DMS 273 treated with DMSO at 0.1 percent for 48 hours (cell line): ENCODE measurements at regions not wholly inside any gene's neighbourhood (a gene's known extent, or its start where the extent isn't known, plus 50 kb on each side); places are given as distances from the start of the nearest gene placed in this dataset.
"Not testable (repeated sequence)": the region's sequence is repeated elsewhere in the genome, so short reads cannot be mapped to it uniquely, and the experiment has no call there.

Source experiments
- DNase-seq: peaks from one replicate; lab custom pipeline; 2025; lab: John Stamatoyannopoulos, UW

DNA sequence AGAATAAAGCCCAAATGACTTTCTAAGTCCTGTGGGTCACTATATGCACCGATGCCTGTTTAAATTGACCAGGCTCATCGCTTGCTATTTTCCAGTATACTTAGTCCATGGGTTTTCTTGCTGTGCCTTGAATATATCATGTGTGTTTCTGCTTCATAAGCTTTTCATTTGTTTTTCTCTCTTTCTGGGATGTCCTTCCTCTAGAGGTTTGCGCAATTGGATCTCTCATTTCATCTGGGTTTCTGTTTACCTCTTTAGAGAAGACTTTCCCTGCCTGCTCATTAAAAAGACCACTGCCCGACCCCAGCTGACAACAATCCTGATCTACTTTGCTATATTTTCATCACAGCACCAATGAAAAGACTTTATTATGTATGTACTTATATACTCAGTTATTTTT lies 150.9 kb upstream of the CYRIA start:
- DNase-seq, result no peak

DNA sequence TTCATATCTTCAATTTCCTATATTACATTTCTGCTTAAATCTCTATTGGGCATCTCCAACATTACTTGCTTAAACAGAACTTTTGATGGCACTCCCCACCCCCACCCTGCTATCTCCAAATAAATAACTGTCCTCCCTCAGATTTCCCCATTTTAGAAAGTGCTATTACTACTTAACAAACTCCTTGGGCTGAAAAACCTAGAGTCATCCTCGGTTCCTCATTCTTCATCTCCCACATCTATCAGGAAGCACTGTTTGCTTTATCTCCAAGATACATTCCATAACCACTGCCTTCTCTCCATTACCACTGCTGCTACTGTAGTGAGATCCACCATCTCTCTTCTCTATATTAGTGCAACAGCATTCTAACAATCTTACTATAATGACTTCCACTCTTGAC lies 150.4 kb upstream of the CYRIA start:
- no peak for DNase-seq

DNA sequence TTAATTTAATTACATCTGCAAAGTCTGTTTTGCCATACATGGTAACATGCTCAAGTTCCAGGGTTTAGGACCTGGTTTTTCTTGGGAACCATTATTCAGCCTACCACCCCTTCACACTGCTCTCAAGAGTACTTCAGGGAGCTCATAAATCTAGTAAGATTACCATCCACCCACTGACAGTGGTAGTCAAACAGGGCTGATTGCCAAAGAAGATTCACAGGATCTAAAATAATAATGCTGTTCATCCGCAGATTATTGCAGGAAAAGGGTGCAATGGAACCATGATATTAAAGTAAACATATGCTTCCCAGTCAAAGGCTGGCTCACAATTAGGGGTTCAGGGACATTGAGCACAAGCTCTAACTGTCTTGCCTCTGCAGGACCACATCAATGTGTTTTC lies 148.0 kb upstream of the CYRIA start:
- DNase-seq, result no peak

DNA sequence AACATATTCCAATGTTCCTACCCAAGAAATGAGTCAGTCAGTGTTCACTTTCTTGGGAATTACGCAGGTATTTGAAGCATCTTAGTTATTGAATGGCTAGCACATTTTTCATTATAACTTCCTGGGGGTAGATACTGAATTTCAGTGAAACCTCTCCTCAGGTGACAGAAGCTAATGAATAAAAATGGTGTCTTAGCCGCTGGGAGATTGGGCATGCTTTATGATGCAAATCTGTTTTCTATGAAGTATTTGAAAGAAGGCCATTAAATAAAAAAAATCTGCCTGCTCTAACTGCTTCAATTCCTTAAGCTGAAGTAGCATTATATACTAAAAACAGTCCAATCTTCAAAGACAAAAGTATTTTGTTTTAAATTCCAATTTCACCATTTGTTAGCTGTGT lies 132.8 kb upstream of the CYRIA start:
- DNase-seq, result no peak

DNA sequence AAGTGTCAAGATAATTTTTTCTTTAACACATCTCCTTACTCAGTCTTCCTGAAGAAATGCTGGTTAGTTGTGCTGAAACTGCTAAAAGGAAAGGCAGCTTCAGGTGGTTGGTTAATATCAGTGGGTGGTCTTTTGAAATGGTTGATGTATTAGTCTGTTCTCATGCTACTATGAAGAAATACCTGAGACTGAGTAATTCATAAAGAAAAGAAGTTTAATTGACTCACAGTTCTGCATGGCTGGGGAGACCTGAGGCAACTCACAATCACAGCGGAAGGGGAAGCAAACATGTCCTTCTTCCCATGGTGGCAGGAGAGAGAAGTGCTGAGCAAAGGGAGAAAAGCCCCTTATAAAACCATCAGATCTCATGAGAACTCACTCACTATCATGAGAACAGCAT lies 125.9 kb upstream of the CYRIA start:
- no peak for DNase-seq

DNA sequence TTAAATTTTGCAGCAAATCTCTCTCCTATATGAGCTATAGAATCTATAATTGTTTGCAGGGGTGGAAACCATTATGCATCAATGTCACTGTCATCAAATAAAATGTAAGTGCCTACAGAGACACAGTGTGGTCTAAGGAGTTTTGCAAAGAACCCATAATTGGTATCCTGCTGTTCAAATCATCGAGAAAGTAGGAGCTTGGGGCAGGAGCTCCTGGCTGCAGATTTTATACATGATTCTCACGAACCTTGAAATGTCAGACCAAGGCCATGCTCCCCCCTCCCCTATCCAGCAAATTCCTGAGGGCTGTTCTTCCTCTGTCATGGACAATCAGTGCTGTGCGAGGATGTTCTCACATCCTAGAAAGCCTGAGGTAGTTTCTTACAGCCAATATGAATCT lies 119.5 kb upstream of the CYRIA start:
- DNase-seq, result no peak

DNA sequence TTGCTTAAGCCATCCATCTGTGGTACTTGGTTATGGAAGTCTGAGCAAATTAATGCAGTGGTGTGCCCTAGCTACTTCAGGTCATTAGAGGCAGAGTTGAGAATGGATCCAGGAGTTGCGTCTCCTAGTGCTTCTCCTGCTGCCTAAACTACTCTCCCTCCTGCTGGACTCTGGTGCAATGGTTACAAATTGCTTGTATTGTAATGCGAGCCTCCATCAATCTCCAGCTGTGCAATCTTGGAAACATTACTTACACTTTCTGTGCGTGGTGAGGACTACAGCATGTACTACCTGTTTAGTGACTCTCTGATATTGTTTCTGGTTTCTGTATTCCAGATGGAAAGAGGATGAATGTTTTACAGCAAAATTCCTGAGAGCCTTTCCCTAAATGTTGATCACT lies 119.0 kb upstream of the CYRIA start:
- DNase-seq, result no peak

DNA sequence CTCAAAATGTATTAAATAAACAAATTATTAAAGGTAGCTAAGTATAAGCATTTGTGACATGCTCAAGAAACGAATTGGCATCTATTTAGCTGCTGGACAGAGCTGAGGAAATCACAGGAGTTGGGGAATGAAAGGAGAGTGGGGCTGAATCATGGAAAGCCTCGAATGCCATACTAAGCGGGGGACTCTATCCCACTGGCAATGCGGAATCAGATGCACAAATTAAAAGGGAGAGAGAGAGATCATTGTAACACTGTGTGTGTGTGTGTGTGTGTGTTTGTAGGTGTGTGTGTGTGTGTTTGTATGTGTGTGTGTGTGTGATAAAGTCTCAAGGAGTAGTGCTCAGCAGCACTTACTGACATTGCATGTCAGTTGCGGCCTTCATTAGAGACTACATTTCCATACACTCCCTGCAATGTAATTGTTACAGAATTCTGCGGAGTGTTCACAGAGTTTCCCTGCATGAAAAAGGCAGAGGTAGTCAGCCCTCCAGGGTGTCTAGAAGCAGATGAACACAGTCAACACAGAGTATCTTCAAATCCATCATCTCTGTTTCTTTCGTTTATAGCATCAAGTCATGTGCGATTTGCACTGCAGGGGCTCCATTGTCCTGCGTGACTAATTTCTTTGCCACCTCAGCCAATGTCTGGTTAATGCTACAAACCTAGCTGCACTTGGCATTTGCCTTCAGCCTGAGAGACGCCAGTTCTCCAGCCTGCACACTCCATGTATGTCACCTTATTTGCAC lies 111.7 kb upstream of the CYRIA start:
- DNase-seq, result no peak

DNA sequence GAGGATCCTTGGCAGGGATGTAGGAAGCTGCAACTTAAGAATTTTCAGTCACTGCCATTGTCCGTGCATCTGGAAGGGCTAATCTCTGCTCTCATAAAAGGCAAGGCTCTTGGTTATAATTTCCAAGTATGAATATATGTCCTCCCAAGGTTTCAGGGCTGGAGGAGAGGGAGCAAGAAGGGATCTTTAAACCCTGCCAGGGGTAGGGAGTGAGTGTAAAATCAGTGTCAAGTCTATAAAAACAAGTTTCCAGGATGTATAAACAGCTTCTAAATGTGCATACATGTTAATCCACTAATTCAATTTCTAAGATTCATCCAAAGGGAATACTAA lies 110.2 kb upstream of the CYRIA start:
- no peak for DNase-seq

DNA sequence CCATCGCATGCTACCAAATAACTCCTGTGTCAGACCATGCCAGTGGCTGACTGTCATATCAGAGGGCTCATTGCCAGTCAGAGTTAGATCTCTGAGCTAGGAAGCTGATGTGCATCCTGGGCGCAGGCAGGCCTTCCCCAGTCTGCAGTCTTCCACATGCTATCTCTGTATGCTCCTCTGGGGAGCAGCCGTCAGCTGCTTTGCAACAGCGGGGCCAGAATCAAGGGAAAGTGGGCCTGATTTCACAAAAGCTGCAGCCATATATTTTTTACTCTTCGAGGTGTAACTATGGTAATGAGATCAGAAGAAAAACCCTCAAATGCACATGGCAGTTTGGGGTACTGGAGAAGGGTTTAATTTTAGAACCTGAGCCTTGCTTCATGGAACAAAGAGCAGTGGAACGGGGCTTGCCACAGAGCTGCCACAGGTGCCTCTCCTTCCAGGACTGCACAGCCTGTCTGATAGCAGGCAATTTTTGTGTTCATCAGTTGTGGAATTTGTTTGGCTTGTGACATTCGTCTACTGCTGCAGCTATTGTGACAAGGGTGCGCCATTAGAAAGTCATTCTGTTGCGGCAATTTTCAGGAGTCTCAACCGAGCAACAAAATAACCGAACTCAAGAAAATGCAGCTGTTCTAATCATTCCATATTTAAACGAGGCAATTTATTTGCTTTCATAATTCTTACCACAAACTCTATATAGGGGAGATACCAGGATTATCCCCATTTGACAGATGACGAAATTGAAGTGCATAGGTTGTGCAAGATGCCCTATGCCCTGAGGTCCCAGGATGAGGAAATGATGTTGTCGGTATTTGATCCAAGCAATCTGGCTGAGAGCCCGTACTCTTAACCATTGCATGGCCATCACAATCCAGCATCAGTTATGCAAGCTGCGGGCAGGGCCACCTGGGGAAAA lies 109.6 kb upstream of the CYRIA start:
- no peak for DNase-seq

DNA sequence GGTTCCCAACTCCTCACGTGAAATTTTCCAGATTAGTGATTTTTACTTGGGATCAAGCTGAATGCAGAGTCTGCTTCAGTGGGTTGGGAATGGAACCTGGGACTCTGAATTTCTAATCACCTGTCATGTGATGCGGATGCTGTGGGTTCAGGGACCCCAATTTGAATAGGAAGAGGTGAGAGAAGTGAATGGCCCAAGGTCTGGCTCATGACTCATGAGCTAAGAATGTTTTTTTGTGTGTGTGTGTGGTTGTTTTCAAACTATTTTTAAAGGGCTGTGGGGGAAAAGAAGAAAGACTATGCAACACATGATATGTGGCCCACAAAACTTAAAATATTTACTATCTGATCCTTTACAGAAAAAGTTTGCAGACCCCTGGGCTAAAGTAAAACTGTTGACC lies 108.5 kb upstream of the CYRIA start:
- no peak for DNase-seq

DNA sequence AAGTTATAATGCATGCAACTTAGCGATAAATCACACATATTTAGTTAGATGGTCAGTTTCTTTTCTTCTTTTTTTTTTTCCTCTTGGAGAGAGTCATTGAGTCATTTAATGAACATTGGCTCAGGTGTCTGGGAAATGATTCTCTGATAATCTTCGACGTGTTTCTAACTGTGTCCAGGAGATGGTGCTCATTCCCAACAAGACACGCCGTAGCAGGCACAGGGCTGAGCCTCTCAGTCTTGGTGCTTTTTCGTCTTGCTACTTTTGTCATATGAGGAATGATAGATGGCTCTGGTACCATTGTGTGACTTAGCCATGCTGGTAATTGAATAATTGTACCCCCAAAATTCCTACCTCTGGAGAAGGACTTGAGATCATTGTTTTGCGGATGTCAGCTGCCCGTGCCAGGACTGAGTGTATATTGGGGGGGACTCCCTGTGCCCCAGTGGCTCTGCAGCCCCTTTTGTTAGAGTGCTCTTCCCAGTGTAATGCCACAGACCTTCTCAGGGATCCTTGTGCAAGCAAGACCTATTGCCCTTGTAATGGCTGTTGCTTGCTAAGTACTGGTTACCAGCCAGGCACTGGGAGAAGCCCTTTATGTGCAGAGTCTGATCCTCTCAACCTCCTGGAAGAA lies 107.6 kb upstream of the CYRIA start:
- no peak for DNase-seq

DNA sequence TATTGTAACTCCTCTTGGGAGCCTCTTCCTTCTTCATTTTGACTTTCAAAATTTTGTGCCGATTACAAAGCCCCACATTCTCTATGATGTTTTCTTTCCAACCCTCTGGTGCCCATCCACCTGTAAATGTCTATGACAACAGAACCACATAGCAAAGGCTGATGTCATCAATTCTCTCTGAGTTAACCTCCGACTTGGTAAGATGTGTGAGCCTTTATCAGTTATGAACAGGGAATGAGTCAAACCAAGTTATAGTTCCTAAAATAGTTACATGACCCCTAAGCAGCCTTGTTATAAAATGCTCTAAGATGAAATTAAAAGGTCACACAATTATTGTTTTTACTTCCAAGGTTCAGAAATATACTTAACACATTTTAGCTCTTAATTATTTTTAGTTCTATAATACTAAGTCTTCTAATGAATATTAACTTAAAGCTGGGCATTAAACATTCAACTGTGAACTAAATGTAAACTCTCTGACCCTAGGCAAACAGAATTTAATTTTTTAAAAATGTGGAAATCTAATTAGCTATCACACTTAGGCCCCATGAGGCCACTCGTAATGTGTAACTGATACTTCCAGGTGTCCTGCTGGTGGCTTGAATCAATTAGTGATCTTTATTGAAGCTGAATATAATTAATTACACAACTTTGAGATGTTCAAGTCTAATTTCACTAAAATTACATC lies 102.3 kb upstream of the CYRIA start:
- DNase-seq, result no peak

DNA sequence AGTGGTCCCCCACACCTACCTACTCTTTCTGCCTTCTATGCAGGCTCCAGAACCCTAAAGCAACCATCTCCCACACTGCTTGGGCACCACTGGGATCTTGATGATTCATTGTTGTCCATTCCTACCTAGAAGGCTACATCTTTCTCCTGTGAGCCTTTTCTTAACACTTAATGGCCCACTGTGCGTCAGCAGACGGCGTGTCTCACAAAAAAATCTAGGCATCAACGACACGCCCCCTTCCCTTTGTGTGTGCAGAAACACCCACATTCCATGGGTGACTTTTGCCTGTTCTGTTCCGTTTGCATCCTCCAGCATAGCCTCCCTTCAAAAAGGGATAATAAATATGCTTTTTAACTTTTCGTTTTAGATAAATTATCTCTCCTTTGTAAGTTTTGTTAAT lies 99.7 kb upstream of the CYRIA start:
- no peak for DNase-seq

DNA sequence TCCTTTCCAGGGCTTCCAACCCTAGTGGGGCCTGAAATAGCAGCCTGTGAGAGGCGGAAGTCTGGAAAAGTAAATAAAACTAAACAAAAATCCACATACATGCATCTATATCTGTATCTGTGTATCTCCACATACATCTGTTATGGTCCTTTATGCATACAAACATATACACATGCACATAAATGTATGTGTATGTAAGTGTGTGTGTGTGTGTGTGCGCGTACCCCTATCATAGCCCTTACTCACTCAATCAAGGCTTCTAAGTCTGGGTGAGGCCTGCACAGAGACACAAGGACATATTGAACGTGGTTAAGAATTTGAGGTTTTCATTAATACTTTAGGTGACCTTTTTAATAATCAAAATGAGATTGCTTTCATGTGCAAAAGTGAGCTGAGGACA lies 98.9 kb upstream of the CYRIA start:
- no peak for DNase-seq

DNA sequence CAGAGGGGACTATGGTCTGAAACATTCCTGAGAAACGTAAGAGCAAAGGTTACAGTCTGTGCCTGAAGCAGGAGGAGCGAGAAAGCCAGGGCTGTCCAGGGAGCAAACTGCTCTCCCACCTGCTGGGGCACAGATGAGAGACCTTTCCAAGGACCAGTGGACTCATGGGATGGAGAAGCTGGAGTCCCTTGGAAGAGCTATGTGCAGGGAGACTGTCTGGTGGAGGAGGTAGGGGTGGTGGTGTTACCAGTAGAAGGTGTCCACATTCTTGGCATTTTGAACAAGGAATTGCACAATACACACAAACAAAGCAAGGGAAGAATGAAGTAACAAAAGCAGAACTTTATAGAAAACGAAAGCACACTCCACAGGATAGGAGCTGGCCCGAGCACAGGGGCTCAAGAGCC lies 97.9 kb upstream of the CYRIA start:
- DNase-seq, result no peak

DNA sequence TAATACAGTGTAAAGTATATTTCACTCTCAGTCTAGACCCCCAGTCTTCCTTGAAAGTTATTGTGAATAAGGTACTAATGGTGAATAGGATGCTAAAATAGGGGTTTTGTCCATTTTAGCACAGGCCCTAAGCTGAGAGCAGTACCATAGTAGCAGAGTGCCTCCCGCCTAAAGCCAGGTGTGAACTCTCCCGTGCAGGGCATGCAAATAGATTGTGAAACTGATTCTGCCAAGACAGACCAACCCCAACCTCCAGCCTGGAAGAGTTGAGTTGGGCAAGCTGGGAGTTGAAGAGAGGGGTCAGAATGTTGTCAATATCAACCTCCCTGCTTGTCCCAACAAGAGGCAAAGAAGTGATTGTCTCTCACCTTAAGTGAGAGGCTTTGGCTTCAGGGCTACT lies 97.4 kb upstream of the CYRIA start:
- no peak for DNase-seq

DNA sequence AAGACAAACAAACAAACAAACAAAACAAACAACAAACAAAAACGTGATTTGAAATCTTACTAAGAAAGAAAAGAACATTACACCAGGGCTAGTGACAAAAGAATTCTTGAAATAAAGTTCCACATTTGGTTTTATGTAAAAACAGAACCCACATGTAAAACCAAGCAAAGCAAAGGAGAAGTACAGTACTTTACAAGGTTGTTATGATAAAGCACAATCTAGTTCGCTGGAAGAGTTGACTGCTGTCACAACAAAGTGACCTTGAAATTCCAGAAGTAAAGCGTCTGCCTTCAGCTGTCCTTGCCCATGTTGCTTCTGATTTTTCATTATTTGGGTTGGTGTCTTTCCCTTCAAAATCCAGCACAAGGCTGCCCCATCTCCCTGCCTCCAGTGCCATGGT lies 94.8 kb upstream of the CYRIA start:
- DNase-seq, result no peak

DNA sequence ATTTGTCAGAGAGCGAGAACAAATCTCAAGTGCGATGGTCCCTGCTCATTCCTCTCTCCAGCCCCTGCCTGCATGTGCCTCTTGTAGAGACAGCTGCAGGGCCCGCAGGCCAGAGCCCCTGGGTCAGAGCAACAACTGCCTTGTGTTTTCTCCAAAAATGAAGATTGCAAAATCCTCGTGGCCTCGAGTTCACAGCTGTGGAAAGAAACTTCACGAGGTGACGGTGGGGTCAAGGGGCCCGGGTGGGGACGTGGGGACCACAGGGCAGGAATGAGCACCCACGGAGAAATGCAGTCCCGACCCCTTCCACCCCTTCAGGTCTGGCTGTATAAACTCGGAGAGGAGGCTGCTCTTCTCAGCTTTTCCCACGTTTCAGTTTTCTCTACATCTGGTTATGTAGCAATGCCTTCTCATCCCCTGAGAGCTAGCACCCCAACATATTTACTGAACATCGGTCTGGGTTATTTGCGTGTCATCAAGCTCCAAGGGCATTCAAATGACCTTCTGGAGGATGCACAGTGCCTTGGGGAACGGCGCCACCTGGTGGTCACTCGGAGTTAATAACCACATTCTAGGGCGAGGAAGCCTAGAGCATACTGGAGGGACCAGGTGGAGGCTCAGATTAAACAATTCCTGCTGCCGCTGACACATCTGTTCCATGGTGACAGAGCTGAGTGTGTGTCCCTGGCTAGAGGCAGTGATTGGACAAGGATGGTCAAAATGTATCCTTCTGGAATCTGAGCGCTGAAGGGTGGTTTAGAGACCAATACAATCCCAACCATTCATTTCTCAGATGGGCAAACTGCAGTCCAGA lies 91.4 kb upstream of the CYRIA start:
- DNase-seq, result no peak

DNA sequence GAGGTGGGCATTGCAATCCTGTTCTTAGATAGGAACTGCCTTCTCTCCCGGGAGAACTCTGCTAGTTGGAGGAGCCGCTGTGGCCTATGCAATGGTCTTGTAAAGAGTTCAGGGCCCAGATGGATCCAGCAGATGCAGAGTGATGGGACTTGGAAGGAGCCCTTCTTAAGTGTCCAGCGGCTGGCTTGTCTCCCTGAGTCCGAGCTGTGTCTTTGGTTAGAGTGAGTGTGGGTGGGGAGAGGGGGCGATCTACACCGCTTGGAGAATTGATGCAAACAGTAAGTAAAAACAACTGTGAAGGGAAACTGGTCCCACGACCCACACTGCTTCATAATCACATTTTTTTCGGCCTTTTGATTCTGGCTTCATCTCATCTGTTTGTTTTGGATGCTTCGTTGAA lies 89.8 kb upstream of the CYRIA start:
- DNase-seq, result no peak

DNA sequence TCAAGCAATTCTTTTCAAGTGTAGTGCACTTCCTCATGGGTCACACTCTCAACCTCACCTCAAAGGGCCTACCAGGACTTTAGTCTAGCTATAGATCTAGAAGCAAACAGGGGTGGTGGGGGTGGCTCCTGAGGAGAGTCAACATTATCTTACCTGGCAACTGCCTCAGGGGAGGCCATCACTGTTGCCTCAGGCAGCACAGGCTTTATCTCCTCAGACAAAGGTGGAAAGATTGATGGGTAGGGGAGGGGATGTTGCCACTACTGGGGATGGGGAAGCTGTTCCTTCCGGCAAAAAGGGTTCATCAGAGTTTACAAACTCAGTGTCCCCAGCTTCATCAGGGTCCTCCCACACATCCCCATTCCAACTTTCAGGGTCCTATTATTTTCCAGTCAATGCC lies 87.4 kb upstream of the CYRIA start:
- not testable (repeated sequence) for DNase-seq

DNA sequence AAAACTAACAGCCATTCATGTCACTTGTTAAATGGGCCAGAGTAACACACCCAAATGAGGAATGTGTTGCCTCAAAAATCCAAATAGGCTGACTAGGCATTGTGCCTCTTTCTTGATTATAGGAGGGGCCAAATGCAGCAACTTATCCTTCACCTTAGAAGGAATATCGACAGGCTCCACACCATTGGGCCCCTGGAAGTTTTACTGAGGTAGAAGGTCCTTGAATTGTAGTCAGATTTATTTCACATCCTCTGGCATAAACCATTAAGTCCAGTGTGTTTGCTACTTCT lies 85.2 kb upstream of the CYRIA start:
- DNase-seq, result not testable (repeated sequence)
